Heart right ventricle (tissue), 16 donors: ENCODE measurements at regions not wholly inside any gene's neighbourhood (a gene's known extent, or its start where the extent isn't known, plus 50 kb on each side); places are given as distances from the start of the nearest gene placed in this dataset.
A peak's percentile ranks its signal among the peaks of the same experiment; 100 is the strongest.

Experiments
- ATAC-seq, 8 donors: fragments of 200-7000 bp; cut with Tn5 transposase; one replicate each; pipeline ENCODE4 v1.9.1; 2020; ENCODE audit warnings: mild to moderate bottlenecking in 8 of 8, moderate library complexity in 8 of 8, moderate number of reproducible peaks in 1 of 8
- DNase-seq, 2 donors: peaks; one replicate each; pipeline ENCODE4 v3.0.0-alpha.2; 2020
- H3K27ac ChIP-seq, 10 donors: fragments of 200-600 bp; sonication (generic) in 2 of 10; one replicate each; pipeline versions ENCODE4 v1.5.0 to v1.8.0; 2020 to 2022; ENCODE audit warnings: mild to moderate bottlenecking in 3 of 10
- H3K27me3 ChIP-seq, 7 donors: fragments of 200-600 bp; one replicate each; pipeline ENCODE4 v1.8.0; 2021 to 2022; ENCODE audit warnings: mild to moderate bottlenecking in 2 of 7
- H3K36me3 ChIP-seq, 9 donors: fragments of 200-600 bp; sonication (generic) in 1 of 9; one replicate each; pipeline versions ENCODE4 v1.5.0 to v1.8.0; 2020 to 2022; ENCODE audit warnings: mild to moderate bottlenecking in 2 of 9
- H3K4me1 ChIP-seq, 9 donors: fragments of 200-600 bp; sonication (generic) in 1 of 9; one replicate each; pipeline versions ENCODE4 v1.5.0 to v1.8.0; 2020 to 2022; ENCODE audit warnings: mild to moderate bottlenecking in 4 of 9
- H3K4me3 ChIP-seq, 10 donors: fragments of 200-600 bp; sonication (generic) in 2 of 10; one replicate each; pipeline versions ENCODE4 v1.5.0 to v1.8.0; 2020 to 2022; ENCODE audit warnings: mild to moderate bottlenecking in 7 of 10, moderate library complexity in 2 of 10
- H3K9me3 ChIP-seq, 11 donors: fragments of 200-600 bp in 10 of 11; sonication (generic) in 2 of 11; one replicate each; pipeline versions ENCODE4 v1.5.0 to v1.8.0; 2013 to 2022; ENCODE audit warnings: mild to moderate bottlenecking in 2 of 11, control low read depth in 1 of 11, moderate library complexity in 1 of 11
- WGBS, 2 donors: extraction: QIAGEN DNeasy Blood & Tissue Kit; methylation state at CpG; one replicate each; pipeline ENCODE4 v1.1.7; 2013; ENCODE audit warnings: inconsistent platforms in 1 of 2; 5-methylcytosine and 5-hydroxymethylcytosine counted together
- intact Hi-C, 10 donors: fragments of 100-400 bp; cut with DNase I; formaldehyde crosslinking; loops; one replicate each; pipeline versions ENCODE4 v1.11.1 to v1.14.2; 2022
- TF ChIP-seq, protein P1 (sequence below), 9 donors: fragments of 200-600 bp; sonication (generic) in 2 of 9; IDR thresholded peaks; one replicate each; pipeline versions ENCODE4 v1.5.0 to v1.8.0; 2021 to 2022; ENCODE audit warnings: antibody characterized with exemption in 9 of 9, mild to moderate bottlenecking in 5 of 9, moderate library complexity in 1 of 9
- donor health status: Arrhythmogenic right ventricular cardiomyopathy.
- donor health status: ischemic (EF 13 %, LVEDD 7.1; RV severe dilation, severe dysfunction).
- donor health status: healthy with polysubstance abuse.
- donor health status: DM: no; HTN: yes; CAD: no.
- donor health status: DM: no; HTN: no; CAD: no.
- donor health status: ischemic (EF 25% LVEDD 6.9; RV normal size, moderate dysfunction).
- donor health status: ischemic (EF 25% LVEDD 5.7; RV mildly dilated, moderate dysfunction).
- donor health status: healthy.
- donor health status: DM: yes; HTN: yes; CAD: no.
- donor health status: Ischemic cardiomyopathy.
- donor health status: ischemic (EF 35%, LVEDD 5.7; RV mildly dilated, moderate dysfunction).
- donor health status: nonischemic (EF 11% LVEDD 7.7; RV severe dilation, severe dysfunction).
- donor health status: DM: yes; HTN: yes; CAD: no.
- donor health status: PGD.
- donor health status: ischemic (EF 29% LVEDD 5.4; RV normal size, mild dysfunction).
- donor health status: nonischemic (EF 23%, LVEDD 6.1; RV moderate dilation, normal function).

DNA sequence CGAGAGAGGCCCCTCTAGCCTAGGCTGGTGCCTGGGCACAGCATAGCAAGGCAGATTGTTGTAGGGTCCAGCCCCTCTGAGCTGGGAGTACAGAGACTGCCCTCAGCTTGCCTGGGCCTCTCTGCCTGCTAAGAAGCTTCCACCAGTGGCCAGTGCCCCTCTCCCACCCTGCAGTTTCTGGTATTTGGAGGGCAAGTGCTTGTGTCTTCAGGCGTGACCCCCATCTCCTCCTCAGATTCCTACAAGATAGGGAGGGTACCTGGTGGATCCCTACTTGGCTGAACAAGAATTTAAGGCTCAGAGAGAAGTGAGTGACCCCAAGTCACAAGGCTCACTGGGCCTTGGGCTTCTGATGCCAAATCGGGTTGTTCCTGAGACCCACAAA, 152.7 kb downstream of the URI1 start:
- TF ChIP-seq, protein P1, sequence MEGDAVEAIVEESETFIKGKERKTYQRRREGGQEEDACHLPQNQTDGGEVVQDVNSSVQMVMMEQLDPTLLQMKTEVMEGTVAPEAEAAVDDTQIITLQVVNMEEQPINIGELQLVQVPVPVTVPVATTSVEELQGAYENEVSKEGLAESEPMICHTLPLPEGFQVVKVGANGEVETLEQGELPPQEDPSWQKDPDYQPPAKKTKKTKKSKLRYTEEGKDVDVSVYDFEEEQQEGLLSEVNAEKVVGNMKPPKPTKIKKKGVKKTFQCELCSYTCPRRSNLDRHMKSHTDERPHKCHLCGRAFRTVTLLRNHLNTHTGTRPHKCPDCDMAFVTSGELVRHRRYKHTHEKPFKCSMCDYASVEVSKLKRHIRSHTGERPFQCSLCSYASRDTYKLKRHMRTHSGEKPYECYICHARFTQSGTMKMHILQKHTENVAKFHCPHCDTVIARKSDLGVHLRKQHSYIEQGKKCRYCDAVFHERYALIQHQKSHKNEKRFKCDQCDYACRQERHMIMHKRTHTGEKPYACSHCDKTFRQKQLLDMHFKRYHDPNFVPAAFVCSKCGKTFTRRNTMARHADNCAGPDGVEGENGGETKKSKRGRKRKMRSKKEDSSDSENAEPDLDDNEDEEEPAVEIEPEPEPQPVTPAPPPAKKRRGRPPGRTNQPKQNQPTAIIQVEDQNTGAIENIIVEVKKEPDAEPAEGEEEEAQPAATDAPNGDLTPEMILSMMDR (IDR thresholded peaks at IDR 0.05), result no peak
- DNase-seq (no peak), ATAC-seq (no peak)
- intact Hi-C loops, result no loop called here
- Histone ChIP-seq H3K27me3 (no peaks in the 10 kb centered on the region), H3K27ac (no peak overlapping the region), H3K9me3 (no peaks in the 10 kb centered on the region), H3K36me3 (no peaks in the 10 kb centered on the region), H3K4me1 (no peaks in the 10 kb centered on the region), H3K4me3 (no peak overlapping the region)
- 78 to 90% methylated on average over 3 of the region's 3 CpGs for WGBS, 2 donors

DNA sequence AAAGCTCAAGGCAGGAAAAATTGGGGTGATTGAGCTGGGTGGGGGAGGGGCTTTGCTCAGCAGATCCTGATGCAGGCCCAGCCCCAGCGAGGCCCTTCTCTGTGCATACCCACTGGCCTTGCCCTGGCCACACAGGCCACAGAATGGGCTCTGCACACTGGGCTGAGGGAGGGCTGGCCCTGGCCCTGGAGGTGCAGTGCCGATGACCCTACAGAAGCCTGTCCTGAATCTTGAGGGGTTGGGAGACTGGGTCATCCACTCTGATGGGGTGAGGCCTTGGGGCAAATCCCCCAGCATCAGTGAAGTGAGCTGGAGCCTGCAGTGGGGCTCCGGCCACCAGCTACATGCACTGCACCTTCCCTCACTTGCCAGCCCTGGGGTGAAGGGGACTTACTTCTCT, 153.1 kb downstream of the URI1 start:
- ATAC-seq (peak in 1 of 8 donors; percentile 14), DNase-seq (no peak)
- intact Hi-C loops, result no loop called here
- WGBS, 2 donors, result 85 to 90% methylated on average over 3 of the region's 3 CpGs
- H3K9me3 ChIP-seq, result no peaks in the 10 kb centered on the region
- H3K4me3 ChIP-seq, result no peak overlapping the region
- H3K27me3 ChIP-seq, result no peaks in the 10 kb centered on the region
- H3K36me3 ChIP-seq, result no peaks in the 10 kb centered on the region
- TF ChIP-seq, protein P1 (IDR thresholded peaks at IDR 0.05), result no peak
- H3K4me1 ChIP-seq, result no peaks in the 10 kb centered on the region
- H3K27ac ChIP-seq, result no peak overlapping the region

DNA sequence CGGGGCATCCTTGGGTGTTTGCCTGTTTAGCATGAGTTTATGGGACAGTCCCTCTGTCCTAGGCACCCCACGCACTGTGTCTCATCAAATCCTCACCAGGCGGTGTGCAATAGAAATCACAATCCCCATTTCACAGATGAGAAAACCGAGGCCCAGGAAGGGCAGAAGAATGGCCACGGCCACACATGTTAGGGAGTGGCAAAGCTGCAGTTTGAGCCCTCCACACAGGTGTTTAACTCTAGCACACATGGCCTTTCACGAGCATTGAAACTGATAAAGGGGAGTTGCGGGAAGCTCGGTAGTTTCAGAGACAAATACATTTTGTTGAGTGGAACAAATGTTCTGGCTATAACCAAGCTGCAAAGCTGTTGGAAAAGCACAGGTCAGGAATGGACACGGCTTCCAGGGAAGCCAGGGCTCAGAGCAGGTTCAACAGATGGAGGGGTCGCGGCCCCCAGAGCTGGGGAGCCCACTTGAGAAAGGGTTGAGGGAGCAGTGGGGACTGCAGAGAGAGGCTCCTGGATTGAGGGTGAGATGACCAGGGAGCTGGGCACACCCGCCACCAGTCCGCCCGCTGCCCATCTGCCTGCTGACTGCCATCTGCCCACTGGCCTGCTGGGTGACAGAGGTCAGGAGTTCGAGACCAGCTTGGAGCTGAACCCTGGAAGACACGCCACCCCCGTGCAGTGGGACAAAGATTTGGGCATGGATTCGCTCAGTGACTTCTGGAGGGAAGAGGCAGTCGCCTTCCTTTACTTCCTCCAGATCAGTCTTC, 154.7 kb downstream of the URI1 start:
- H3K27ac ChIP-seq, result no peak overlapping the region
- 86 to 87% methylated on average over 19 of the region's 19 CpGs for WGBS, 2 donors
- no peak for ATAC-seq
- no peaks in the 10 kb centered on the region for H3K36me3 ChIP-seq
- H3K27me3 ChIP-seq, result no peaks in the 10 kb centered on the region
- no peaks in the 10 kb centered on the region for H3K4me1 ChIP-seq
- no peaks in the 10 kb centered on the region for H3K9me3 ChIP-seq
- intact Hi-C loops, result no loop called here
- DNase-seq, result no peak
- no peak overlapping the region for H3K4me3 ChIP-seq
- TF ChIP-seq, protein P1 (IDR thresholded peaks at IDR 0.05), result no peak

DNA sequence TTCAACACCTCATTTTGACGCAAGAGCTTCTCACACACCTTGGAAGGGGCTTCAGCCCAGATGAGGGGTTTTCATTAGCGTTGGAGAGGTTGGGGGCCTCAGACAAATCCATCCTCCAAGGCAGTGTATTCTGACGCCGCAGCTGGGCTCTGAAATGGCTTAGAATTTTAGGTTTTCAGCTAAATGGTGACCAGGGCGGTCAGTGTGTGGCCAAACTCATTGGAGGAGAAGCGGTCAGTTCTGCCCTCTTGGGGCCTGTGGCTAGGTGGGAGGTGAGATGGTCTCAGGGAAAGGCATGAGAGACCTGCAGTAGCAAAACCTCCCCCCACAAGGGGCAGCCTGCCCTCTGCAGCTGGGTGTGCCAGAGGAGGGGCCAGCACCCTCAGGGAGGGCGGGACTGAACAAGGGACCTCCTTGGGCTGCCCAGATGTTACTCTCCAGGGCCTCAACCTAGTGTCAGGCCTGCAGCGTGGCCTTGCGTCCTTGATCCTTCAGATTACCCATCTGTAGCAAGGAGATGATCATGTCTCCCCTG, 155.8 kb downstream of the URI1 start:
- no peak overlapping the region for H3K27ac ChIP-seq
- DNase-seq (no peak), ATAC-seq (no peak)
- TF ChIP-seq, protein P1 (IDR thresholded peaks at IDR 0.05), result no peak
- intact Hi-C loops, result no loop called here
- 84 to 91% methylated on average over 9 of the region's 9 CpGs for WGBS, 2 donors
- H3K27me3 ChIP-seq, result no peaks in the 10 kb centered on the region
- no peaks in the 10 kb centered on the region for H3K36me3 ChIP-seq
- no peaks in the 10 kb centered on the region for H3K9me3 ChIP-seq
- H3K4me3 ChIP-seq, result no peak overlapping the region
- H3K4me1 ChIP-seq, result no peaks in the 10 kb centered on the region
